Fibroblast of skin of abdomen (primary cell): ENCODE measurements at regions not wholly inside any gene's neighbourhood (a gene's known extent, or its start where the extent isn't known, plus 50 kb on each side); places are given as distances from the start of the nearest gene placed in this dataset.
"Not testable (repeated sequence)": the region's sequence is repeated elsewhere in the genome, so short reads cannot be mapped to it uniquely, and the experiment has no call there.

Experiments used
- DNase-seq: peaks from one replicate; pipeline ENCODE4 v3.0.0-alpha.2; 2013

- DNase-seq, result no peak
Measured at GRCh38 chr16:86869288-86870022, 291.1 kb downstream of the FOXL1 start.

GRCh38 chr16:86870380-86870779 lies 292.0 kb downstream of the FOXL1 start:
- no peak for DNase-seq

GRCh38 chr16:86872131-86872530 lies 293.8 kb downstream of the FOXL1 start:
- DNase-seq, result no peak

GRCh38 chr16:86872833-86873232 lies 294.5 kb downstream of the FOXL1 start:
- DNase-seq, result no peak

- DNase-seq, result no peak
Measured at GRCh38 chr16:86874141-86874540, 295.8 kb downstream of the FOXL1 start.

GRCh38 chr16:86876499-86876898 lies 298.1 kb downstream of the FOXL1 start:
- DNase-seq, result no peak

- DNase-seq, result no peak
Measured at GRCh38 chr16:86877108-86877507, 298.8 kb downstream of the FOXL1 start.

- no peak for DNase-seq
Measured at GRCh38 chr16:86877835-86878234, 299.5 kb downstream of the FOXL1 start.

GRCh38 chr16:86878236-86879080 lies 300.1 kb downstream of the FOXL1 start:
- DNase-seq, result peak; percentile 23

GRCh38 chr16:86879268-86879667 lies 300.9 kb downstream of the FOXL1 start:
- no peak for DNase-seq

GRCh38 chr16:86880316-86881117 lies 302.2 kb downstream of the FOXL1 start:
- DNase-seq, result peak; percentile 52

GRCh38 chr16:86881118-86881510 lies 302.8 kb downstream of the FOXL1 start:
- DNase-seq, result no peak

- no peak for DNase-seq
Measured at GRCh38 chr16:86881861-86882273, 303.5 kb downstream of the FOXL1 start.

- peak; percentile 86 for DNase-seq
Measured at GRCh38 chr16:86882586-86883280, 304.4 kb downstream of the FOXL1 start.

GRCh38 chr16:86883583-86884389 lies 305.4 kb downstream of the FOXL1 start:
- DNase-seq, result no peak

GRCh38 chr16:86884390-86884650 lies 306.0 kb downstream of the FOXL1 start:
- DNase-seq, result peak; percentile 48

GRCh38 chr16:86885139-86885538 lies 306.8 kb downstream of the FOXL1 start:
- DNase-seq, result no peak

- no peak for DNase-seq
Measured at GRCh38 chr16:86886651-86887050, 308.3 kb downstream of the FOXL1 start.

- no peak for DNase-seq
Measured at GRCh38 chr16:86887416-86887815, 309.1 kb downstream of the FOXL1 start.

GRCh38 chr16:86888231-86889053 lies 310.1 kb downstream of the FOXL1 start:
- no peak for DNase-seq

GRCh38 chr16:86889054-86889366 lies 310.7 kb downstream of the FOXL1 start:
- DNase-seq, result not testable (repeated sequence)
